IPS-NIHi11 (cell line): ENCODE measurements at regions not wholly inside any gene's neighbourhood (a gene's known extent, or its start where the extent isn't known, plus 50 kb on each side); places are given as distances from the start of the nearest gene placed in this dataset.
"Not testable (repeated sequence)": the region's sequence is repeated elsewhere in the genome, so short reads cannot be mapped to it uniquely, and the experiment has no call there.

ENCODE experiments used
- DNase-seq: peaks from one replicate; pipeline ENCODE4 v3.0.0; 2012; ENCODE audit warnings: mixed read lengths, low spot score

DNA sequence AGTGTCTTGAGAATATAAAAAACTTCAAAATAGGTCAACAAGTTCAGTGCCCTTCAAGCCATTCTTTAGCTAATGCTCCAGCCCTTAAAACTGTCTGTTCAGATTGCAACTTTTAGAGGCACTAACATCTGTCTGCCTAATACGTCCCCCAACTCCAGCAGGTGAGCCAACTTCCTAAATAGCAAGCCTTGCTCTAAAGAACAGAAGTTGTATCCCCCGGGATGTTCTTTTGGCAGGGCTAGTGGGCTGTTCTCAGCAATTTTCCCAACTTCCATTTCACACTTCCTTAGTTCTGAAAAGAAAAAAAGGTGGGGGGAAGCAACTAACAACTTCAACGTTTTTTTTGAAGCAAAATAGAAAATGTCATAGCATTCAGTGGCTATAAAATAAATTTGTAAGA, 290.0 kb upstream of the PTCHD4 start:
- DNase-seq, result no peak

DNA sequence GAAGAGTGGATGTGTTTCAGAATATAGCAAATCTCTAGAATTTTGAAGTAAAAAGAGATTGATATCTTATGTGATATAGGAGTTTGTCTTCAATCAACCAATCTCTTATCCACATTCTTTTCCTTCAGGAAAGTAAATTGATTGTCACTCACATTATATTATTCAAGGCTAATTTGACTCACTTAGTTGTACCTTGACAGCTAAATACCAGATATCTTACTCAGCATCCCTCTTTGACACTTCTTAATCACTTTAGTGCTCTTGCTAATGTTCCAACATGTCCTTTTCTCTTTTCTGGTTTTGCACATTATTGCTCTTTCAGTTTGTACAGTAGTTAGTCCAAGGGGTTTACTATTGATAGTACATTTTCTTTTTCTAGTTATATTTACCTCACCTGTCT, 286.9 kb upstream of the PTCHD4 start:
- no peak for DNase-seq

DNA sequence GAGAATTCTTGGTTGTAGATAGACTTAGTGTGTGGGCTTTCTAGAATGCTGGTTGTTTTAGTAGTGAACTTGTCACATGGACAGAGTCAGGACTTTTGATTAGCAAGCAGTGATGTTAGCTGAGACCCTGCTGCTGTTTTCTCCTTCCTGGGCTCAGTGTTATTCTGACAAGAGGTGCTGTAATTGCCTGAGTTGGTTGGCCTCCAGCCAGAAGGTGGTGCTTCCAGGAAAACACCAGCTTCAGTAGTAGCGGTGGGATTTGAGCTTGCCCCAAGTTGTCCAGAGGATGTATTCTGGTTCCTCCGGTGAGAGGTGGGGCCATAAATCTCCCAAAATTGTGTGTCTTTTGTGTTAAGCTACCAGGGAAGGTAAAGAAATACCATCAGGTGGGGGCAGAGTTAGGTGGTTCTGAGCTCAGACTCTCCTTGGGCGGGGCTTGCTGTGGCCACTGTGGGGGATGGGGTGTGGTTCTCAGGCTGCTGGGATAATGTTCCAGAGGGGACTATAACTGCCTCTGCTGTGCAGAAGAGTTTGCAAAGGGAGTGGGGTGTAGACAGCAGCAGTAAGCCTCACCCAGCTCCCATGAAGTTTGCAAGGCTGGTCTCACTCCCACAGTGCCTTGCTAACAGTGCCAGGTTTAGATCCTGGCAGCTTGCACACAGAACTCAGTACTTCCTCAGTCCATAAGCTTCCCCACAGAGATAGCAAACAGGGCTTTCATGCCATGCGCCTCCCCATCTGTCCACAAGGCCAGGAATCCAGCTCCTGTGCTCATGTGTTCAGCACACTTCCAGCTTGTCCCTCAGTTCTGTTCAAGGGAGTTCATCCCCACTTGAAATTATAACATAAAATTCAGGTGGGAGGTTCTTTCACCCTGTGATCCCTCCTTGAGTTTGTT, 278.4 kb upstream of the PTCHD4 start:
- no peak for DNase-seq

DNA sequence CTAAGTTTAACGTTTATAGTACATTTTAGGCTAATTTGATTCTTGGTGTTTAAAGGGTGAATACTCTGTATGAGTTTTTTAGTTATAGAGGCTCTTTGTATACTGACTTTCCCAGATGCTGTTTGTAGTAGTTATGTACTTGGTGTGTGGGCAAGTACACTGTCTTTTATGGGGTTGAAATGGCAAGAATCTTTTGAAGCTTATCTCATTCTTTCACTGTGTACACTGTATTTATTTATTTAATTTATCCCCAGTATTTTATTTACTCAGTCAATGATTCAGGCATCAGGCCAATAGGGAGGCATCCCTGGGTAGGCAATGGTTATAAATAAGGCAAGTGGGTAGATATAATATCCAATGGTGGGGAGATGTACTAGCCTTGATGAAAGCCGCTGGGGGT, 277.0 kb upstream of the PTCHD4 start:
- no peak for DNase-seq

DNA sequence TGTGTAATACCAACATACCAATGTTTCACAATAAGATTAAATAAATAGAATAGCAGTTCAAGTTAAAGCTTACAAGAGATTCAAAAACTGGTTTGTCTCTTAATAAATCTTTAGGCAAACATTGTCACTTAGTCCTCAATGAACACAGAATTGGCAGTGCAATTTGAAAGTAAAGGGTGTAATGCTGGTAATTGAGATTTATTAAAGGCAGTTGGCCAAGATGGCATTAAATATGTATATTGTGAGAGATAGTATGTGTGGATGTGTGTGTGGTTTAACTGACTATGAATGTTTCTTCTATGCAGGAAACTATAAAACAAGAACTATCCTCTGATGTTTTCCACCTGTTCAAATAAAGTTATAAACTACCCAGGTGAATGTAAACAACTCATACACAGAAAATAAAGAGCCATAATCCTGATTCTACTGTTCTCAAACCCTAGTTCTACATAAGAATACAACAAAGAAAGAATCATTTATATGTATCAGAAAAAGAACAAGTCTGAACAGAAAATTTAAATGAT, 267.9 kb upstream of the PTCHD4 start:
- no peak for DNase-seq

DNA sequence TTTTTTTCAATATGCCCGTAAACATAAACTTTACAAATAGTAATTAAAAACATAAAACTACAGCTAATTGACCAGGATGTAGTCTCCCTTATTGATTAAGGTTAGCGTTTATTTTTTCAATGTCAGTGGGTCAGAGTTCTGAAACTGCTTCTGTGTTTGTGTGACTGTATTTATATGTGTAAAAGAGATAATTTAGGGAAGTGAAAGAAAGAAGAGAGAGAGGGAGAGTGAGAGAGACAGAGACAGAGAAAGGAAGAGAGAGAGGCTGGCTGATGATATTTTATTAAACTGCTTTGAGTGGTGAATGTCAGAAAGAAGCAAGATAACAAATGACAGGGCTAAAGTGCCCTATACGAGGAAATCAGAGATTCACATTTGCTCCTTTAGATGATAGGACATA, 266.1 kb upstream of the PTCHD4 start:
- DNase-seq, result no peak

DNA sequence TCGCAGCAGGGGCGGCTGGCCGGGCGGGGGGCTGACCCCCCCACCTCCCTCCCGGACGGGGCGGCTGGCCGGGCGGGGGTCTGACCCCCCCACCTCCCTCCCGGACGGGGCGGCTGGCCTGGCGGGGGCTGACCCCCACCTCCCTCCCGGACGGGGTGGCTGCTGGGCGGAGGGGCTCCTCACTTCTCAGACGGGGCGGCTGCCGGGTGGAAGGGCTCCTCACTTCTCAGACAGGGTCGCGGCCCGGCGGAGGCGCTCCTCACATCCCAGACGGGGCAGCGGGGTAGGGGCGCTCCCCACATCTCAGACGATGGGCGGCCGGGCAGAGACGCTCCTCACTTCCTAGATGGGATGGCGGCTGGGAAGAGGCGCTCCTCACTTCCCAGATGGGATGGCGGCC, 260.2 kb upstream of the PTCHD4 start:
- DNase-seq, result not testable (repeated sequence)

DNA sequence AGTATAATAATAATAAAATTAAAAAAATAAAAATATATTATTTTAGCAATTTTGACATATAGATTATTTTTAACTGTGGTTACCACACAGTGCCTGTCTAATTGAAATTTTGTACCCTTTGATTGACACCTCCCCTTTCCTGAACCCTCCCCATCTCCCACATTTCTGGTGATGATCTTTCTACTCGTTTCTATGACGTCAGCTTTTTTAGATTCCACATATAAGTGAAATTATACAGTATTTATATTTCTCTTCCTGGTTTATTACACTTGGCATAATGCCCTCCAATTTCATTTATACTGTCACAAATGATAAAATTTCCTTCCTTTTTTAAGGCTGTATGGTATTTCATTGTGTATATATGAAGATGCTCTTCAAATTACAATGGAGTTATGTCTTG, 258.1 kb upstream of the PTCHD4 start:
- DNase-seq, result no peak

DNA sequence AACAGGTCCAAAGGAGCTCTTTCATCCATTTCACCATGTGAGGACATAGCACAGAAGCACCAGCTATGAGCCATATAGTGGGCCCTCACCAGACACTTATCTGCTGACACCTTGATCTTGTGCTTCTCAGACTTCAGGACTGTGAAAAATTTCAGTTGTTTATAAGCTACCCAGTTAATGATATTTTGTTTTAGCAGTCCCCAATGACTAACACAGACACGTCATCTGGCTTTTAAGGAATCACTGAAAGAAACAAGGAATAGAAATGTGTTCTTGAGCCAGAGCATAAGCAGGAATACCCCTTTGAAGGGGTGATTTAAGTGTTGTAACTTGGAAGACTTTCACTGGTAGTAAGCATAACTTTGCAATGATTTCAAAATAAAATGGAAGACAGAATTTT, 214.7 kb upstream of the PTCHD4 start:
- no peak for DNase-seq

DNA sequence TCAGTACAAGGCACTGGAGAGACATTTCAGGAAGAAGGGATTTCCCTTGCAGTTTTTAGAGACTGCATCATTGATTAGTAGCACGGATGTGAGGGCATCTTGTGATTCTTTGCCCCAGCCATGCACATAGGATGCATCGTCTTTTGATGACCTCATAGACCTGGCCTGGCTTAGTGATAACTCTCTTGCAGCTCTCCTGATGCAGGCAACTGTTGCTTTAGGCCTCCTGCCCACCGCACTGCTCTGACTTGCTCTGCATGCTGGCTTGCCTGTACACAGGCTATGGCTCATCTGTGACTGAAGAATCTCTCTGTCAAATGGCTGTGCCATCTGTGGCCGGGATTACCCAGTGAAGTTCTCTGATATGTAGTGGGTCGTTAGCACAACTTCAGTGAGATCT, 207.7 kb upstream of the PTCHD4 start:
- DNase-seq, result no peak

DNA sequence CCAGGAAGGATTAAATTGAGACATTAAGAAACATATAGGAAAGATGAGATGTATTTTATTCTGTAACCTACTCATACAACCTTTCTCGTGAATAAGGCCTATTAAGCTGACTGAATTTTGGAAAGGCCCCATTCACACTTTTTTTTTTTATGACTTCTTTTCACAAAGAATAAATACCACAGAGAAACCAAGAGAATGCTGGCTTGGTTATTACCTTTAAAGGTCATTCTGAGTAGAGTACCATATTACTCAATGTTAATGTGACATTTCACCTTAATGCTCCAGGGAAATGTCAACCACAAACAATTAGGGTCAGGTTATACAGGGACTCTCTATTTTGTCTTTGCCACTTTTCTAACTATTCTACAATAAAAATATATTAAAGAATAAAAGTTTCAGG, 204.9 kb upstream of the PTCHD4 start:
- no peak for DNase-seq

DNA sequence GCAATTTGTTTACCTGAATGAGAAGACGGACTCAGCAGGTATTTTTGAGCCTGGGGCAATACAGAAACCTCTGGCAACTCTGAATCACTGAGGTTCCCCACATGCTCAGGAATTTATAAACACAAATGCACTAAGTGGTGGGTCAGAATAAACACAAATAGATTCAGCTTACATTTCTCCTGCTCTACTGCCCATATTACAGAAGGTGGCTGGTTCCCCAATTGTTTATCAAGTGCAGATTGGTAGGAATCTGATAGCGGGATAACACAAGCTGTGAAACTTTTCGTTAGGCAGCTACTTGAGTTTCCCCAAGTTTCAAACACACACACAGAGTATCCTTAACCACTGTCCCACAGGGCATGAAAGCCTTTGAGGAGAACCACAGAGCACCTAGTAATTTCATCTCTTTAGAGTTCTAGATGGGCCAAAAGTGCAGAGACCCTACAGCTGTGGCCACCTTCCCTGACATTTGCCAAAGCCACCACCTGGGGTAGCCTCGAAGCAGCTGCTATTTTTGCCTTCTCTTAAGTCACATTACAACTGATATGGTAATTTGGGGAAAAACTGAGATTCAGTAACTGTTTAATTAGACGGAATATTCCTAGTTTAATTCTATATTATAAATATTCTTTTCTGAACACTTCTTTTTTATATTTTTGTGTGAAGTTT, 204.2 kb upstream of the PTCHD4 start:
- DNase-seq, result no peak

DNA sequence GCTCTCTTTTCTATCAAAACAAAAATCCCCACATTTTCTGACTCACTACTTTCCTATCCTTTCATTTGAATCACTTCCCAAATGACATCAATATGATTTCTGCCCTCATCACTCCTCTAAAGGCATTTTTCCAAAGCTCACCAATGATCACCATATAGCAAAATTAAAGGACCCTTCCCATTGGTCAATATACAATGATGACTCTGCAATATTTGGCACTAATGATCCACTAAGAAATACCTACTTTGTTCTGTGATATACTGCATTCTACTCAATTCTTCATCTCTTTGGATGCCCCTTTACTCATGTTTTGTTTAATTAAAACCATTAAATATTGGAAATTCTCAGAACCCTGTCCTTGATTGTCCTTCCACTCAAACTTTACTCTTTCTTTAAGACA, 200.3 kb upstream of the PTCHD4 start:
- DNase-seq, result no peak

DNA sequence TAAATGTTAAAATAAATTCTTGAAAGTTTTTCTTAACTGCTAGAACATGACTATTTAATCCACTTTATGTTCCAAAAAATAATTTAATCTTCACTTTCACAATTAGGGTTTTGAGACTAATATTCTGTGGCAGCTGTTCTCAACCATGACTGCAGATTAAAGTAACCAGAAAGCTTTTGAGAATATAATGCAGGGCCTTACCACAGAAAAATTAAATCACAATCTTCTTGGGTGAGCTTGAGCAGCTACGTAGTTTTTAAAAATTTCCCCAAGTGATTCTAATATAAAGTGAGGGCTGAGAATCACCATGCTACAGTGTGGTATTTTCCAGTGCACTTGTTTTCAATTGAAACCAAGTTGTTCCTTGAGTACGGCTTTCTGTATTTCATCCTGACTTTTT, 196.6 kb upstream of the PTCHD4 start:
- no peak for DNase-seq

DNA sequence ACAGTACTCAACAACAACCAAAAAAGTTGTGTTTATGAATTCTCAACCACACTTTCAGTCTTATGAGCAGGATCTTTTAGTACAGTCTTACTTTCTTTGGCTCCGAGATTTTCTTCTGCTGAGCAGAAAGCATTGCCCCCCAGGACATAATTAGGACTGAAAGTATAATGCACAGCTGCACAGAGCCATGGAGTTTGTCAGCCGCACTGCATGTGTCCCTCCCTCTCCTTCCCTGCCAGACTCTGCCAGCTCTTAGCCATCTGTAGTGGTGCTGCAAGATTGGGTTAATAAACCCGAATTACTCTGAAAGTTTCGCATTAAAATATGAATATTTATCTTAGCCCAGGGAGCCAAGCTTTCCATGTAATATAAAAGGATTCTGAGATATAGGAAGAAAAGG, 179.6 kb upstream of the PTCHD4 start:
- DNase-seq, result no peak

DNA sequence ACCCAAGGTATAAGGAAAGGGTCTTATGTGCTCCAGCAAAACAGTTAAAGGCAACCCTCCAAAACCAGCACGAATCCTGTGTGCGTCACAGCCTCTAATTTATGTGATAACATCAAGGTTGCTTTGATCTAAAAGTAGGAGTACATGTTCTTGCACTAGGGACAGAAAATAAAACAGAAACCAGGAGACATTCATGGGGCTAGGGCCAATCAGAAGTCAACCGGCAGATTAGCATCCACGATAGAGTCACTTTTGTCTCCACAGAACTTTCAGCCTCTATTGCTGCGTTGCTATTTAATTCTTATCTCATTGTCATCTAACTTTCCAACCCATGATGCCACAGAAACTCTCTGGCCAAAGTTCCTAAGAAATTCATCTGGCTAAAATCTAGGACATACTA, 178.8 kb upstream of the PTCHD4 start:
- DNase-seq, result no peak

DNA sequence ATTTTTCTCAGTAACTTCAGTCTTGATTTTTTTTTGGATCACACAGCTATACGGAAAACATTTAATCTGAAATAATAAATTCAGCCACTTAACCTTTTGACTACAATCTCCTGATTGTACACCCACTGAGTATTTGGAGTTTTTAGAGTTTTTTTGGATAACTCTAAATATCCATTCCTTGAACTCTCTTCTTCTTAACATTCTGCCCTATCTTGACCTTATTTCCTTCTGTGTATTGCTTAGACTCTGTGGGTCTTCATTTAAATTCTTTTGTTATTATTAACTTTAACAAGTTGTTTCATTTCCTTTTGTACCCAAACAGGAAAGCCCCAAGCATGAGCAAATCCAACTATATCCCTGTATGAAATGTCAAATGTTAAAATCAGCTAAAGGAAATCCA, 170.2 kb upstream of the PTCHD4 start:
- no peak for DNase-seq

DNA sequence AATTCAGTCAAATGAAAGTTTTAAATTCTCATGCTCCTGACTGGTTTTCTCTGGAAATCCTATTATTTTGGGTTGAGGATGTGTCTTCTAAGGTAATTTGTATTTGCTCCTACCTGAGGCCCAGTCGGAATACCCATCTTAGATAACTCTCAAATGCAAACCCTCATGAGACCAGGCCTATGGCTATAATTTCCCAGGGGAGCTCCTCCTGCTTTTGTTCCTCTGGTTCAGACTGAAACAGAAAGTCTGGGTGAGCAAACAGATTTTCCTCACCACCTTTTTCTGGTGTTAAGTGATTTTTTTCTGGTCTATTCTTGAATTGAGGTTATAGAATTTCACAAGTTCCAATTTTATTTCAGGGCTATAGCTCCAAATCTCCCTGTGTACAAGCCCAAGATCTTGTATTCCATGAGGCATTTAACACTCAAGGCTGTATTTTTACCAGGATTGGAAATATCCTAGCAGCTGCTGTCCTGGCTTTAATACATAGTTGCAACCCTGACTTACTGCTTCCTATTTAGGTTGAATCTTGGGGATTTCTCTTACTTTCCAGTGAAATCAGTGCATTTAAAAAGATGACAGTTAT, 169.1 kb upstream of the PTCHD4 start:
- no peak for DNase-seq

DNA sequence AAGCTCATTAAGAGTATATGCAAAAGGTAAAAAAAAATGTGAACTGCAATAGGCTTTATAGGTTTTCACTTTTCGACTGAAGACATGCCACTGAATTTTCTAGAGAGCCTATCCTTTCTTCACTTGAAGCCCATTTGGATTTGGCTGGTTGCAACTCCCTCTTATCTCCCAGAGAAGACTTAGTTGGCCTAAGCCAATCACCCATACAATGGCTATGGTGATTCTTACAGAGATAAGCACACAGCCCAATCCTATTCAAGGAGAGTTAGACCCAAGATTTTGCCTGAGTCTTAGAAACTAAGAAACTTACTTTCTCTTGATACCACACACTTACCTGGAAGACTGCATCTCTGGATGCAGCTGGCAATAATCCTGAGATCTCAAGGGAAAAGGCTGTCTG, 167.3 kb upstream of the PTCHD4 start:
- no peak for DNase-seq

DNA sequence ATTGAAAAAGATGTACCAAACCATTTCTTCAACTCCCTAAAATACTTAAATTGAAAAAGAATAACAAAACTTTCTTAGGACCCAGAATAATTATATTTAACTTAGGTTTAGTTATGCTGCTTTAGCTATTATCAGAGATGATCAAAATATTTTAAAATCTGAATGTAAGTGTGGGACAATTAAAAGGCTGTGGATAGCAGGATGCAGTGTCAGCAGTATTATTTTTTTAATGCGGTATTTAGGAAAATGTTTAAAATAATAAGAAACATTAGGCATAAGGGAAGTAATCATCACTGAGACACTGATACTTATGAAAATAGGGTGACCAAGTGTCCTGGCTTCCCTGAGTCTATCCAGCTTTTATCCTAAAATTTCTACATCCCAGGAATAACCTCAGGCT, 161.5 kb upstream of the PTCHD4 start:
- DNase-seq, result no peak

DNA sequence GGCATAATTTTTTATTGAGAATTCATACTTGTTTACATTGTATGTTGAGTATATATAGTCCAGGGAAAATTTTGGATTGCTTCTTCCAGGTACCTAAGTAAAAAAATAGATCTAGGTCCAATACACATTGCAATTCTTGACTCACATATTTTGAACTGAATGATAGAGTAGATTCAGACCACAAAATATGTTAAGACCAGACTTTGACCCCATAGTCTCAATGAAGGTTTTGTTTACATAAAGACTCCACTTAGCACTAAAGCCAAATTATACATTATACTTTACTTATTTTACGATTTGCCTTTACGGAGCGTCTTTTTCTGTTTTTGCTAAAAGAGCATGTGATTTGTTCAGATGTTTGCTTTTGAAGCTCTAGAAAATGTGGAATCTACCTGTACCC, 144.1 kb upstream of the PTCHD4 start:
- DNase-seq, result no peak

DNA sequence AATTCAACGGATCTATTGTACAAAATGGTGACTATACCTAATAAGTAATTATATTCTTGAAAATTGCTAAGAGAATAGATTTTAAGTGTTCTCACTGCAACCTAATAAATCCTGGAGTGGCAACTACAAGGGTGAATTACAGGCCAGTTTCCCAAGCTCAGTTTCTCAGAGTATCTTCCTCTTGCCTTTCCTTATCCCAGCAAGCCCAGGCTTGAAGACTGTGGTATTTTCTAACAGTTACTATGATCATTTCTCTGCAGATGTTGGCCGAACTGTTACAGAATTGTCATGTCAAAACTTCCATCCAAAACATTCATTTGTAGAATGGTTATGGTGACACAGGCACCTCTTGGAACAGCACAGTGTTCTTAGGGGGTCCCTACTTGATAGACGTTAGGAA, 138.1 kb upstream of the PTCHD4 start:
- no peak for DNase-seq

DNA sequence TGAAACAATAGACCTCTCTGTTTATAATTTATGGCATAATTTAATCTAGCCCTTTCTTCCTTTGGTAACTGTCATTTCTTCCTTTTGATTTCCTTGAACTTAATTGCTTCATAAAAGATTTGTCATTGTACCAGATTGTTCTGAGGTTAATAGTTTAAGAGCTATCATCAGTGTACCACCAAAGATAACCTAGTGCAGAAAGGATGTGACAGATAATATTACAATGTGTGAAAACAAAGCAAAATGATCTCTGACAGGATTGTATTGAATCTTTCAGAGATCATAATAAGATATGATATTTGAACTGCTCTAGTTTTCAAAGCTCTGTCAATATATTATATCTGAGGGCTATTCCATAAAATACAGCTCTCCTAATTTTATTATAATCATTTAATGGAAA, 132.1 kb upstream of the PTCHD4 start:
- DNase-seq, result no peak
